Head of caudate nucleus (tissue), 42 donors: ENCODE measurements at regions not wholly inside any gene's neighbourhood (a gene's known extent, or its start where the extent isn't known, plus 50 kb on each side); places are given as distances from the start of the nearest gene placed in this dataset.

Experiments used
- DNase-seq, 42 donors: peaks; one replicate each; pipeline versions ENCODE4 v3.0.0 to v3.0.0-alpha.2; 2020 to 2021; ENCODE audit warnings: mixed read lengths in 7 of 42
- intact Hi-C: fragments of 100-400 bp; cut with DNase I; formaldehyde crosslinking; loops from one replicate; pipeline ENCODE4 v1.15.0; 2022

DNA sequence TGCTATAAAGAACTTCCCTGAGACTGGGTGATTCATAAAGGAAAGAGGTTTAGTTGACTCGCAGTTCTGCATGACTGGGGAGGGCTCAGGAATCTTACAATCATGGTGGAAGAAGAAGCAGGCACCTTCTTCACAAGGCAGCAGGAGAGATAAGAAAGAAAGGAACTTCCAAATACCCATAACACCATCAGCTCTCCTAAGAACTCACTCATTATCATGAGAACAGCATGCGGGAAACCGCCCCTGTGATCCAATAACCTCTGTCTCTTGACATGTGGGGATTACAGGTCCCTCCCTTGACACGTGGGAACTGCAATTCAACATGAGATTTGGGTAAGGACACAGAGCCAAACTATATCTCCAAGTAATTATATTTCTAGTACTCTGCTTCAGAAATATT lies 163.8 kb upstream of the CDH20 start:
- intact Hi-C loops = no loop called here
- DNase-seq = no peak

GRCh38 chr18:61172624-61173023 lies 160.6 kb upstream of the CDH20 start:
- DNase-seq = no peak
- intact Hi-C loops = no loop called here

GRCh38 chr18:61173554-61173953 lies 159.7 kb upstream of the CDH20 start:
- intact Hi-C loops = no loop called here
- no peak for DNase-seq

DNA sequence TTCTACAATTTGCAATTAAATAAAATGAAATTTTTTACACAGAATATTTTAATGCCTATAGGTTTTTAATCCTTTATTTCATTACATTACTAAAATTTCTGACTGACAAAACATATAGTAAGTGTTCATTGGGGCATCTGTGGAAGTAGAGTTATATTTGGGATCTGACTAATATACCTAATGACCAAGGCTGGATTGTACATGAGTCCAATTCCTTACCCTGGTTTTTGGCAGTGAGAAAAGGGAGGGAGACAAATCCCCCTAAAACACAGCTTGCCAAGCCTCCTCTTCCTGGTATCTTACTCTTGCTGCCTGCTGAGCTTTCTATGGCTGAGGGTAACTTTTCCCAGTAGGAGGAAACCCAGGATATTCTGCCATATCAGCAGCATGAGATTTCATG lies 149.4 kb upstream of the CDH20 start:
- intact Hi-C loops = no loop called here

DNA sequence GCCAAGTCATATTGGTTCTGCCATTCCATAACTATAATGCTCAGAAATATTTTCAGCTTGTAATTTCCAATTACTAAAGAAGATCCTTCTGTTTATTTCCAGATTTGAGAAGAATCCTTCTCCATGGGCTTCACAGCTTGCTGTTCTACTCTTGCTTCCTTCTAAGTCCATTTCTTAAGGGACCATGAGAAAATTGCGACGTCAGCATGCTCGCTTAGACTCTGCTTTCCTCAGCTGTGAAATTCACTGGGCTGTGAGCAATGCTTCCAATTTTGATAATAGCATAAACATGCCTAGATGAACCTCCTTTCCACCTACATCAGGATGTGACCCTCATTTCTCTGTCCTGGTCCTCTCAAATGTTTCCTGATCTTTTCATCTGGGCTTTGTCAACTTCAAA lies 145.3 kb upstream of the CDH20 start:
- no peak for DNase-seq
- intact Hi-C loops = no loop called here

More for the DNA sequence above, 149.4 kb upstream of the CDH20 start:
- no peak for DNase-seq

DNA sequence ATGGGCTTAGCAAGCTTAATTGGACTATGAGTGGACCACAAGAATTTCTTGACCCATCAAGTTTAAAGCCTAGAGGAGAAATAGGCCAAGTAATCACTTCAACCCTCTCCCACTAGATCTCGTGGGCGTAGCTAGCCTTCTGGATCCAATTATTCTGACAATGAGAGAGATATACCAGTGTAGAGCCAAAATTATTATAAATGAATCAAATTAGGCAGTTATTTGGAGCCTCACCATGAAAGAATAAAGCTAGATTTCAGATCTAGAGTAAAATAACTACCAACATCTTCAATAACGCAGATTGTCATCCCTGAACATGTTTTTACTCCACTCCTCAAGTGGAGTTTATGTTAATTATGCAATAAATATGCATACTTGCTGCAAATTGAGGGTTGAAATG lies 143.9 kb upstream of the CDH20 start:
- intact Hi-C loops = no loop called here
- DNase-seq = no peak

DNA sequence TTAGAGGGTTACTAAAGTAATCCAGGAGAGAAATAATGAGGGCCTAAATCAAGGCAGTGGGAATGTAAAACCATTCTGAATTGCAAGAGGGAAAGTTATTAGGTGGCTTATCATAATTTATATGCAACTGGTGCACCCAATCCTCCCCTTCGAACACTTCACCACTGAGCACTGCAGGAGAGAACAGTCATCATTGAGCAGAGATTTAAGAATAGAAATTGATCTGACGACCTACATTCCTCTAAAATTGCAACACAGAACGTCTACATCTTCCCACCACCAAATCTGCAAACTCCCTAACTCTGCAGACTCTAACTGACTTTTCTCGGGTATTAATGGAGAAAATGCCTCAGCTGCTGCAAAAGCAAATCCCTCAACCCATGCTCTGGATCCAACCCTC lies 138.5 kb upstream of the CDH20 start:
- DNase-seq = peak in 22 of 42 donors; percentile 2 to 77 (median 26)
- intact Hi-C loops = no loop called here

GRCh38 chr18:61196750-61197149 lies 136.5 kb upstream of the CDH20 start:
- intact Hi-C loops = no loop called here
- DNase-seq = no peak

DNA sequence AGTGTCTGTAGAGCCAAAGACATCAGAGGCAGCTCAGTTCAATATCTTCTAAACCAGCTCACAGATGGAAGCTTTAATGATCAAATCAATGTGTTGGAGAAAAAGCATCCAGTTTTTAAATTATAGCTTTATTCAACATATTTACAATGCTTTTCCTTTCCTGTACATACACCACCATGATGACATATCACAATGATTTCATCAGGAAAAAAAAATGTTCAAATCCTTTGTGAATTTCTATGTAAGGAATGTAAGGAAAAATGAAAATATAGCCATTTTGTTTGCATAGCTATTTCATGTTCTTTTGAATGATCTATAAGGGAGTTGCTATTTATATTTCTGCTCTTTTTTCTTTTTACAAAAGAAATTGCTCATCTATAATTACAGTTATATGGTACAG lies 134.7 kb upstream of the CDH20 start:
- intact Hi-C loops = no loop called here

DNA sequence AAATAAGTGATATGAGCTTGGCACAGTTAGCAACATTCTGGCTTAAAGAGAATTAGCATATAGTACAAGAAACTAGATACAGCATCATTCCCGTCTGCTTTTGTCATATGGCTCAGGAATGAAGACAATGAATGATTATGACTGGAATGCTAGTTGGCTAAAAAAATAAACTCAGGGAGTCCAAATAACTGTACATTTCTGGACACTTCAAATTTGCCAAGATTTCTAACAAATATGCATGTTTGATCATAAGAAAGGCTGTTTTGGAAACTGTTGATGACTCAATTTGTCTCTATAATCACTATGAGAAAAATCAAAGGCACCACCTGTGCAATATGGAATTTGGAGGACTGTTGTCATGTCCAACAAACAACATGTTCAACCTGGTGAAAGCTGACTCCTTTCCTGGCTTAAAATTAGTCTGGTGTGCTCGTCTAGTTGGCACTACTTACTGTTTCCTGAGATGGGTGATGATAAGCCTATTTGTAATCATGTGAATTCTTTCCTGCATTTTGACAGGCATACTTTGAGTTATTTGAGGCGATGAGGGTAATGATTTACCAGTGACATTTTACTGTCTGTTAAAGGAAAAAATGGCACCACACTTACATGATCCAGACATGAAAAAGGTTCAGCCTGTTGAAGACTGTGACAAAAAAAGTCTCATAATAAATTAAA lies 133.9 kb upstream of the CDH20 start:
- DNase-seq = no peak
- intact Hi-C loops = no loop called here

More for the DNA sequence above, 134.7 kb upstream of the CDH20 start:
- no peak for DNase-seq

GRCh38 chr18:61201511-61201910 lies 131.7 kb upstream of the CDH20 start:
- intact Hi-C loops = no loop called here
- DNase-seq = no peak

DNA sequence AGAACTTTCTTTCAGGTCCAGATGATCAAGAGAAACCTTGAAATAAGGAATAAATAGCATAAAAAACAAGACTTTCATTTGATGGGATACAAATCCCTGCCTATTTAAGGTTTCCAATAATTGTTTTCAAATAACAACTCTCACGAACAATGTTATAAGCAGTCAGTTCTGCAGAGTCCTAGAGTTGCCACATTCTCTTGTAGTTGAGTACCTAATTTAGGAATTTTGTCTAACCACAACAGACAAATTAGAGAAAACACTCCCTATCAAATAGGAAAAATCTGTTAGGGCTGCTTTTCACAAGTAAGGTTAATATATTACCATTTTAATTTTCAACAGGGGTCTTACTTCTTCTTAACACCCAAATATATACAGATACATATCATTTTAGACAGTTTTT lies 130.1 kb upstream of the CDH20 start:
- intact Hi-C loops = no loop called here
- no peak for DNase-seq

DNA sequence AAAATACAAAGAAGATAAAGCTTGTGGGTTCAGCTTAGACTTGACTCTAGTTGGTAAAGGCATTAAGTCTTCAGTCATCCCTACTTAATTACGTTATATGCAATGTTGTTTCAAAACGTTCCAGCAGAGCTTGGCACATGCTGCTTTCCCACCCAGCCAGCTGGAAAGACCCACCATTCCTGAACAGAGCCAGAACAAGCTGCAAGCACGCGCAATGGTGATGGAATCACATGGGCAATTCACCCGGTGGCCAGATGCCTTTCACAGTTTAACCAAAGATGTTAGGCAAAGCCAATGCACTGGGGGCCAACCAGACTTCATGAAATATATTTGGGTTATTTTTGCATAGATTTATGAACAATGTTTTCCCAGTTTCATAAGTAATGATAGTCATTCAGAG lies 123.4 kb upstream of the CDH20 start:
- DNase-seq = no peak
- intact Hi-C loops = loop anchor here (10.0 kb wide), 1 partner anchor 55 kb away; no protein-coding TSS in a partner anchor

GRCh38 chr18:61216051-61216450 lies 117.2 kb upstream of the CDH20 start:
- intact Hi-C loops = loop anchor here (10.0 kb wide), 1 partner anchor 49 kb away; no protein-coding TSS in a partner anchor
- DNase-seq = no peak

DNA sequence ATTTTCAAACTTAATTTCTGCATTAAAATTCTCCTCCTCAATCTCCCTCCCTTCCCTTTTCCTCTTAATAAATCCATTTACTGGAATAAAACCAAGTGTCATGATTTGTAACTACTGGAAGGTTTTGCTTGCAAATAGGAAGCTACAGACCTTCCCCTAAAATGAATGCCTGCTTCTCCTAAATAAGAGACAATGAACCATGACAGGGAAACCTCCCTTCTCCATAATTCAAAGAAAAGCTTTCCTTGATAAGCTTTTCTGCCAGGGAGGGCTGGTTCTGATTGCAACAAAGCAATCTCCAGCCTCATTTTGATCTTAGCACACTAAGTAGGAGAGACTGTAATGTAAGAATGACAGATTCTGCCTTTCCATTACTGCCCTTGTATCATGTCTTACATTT lies 111.0 kb upstream of the CDH20 start:
- DNase-seq = no peak
- intact Hi-C loops = no loop called here

DNA sequence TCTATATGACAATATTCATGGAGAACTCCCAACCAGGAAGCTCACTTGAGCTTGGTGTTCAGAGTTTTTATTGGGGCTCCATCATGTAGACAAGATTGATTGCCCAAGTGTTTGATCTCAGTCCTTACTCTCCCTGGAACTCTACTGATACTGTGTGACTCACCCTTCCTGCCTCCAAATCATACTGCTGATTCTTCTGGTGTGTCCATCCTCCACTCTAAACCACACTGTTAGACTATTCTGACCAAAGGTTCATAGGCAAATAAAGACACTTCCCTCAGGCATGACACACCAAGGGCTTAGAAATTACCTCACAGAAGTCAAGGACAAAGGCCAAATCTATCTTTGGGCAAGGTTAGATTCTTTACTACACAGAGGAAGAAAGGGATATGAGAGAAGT lies 107.9 kb upstream of the CDH20 start:
- no peak for DNase-seq
- intact Hi-C loops = no loop called here

GRCh38 chr18:61236356-61237057 lies 96.7 kb upstream of the CDH20 start:
- no peak for DNase-seq
- intact Hi-C loops = no loop called here

DNA sequence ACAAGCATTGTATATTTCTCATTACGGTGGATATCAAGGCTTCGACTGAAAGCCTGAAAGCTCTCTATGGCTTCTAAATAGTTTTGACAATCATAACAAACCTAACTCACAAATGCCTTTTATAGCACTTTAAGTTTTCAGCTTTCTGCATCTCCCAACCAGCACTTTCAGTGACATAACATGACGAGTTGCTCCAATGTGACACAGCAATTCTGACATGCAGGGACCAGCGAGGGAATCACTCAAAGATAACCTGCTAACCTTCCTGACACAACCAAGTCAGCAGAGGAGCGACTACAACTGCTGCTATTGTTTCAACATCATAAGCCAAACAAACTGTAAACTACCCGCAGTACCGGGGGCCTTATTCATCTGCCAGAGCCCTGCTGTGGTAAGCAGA lies 95.7 kb upstream of the CDH20 start:
- no peak for DNase-seq
- intact Hi-C loops = no loop called here

GRCh38 chr18:61239051-61239450 lies 94.2 kb upstream of the CDH20 start:
- intact Hi-C loops = no loop called here

GRCh38 chr18:61241260-61241853 lies 91.9 kb upstream of the CDH20 start:
- intact Hi-C loops = no loop called here
- DNase-seq = no peak

More at GRCh38 chr18:61239051-61239450, 94.2 kb upstream of the CDH20 start:
- no peak for DNase-seq

GRCh38 chr18:61244632-61245031 lies 88.6 kb upstream of the CDH20 start:
- no peak for DNase-seq
- intact Hi-C loops = no loop called here
